H1 (cell line): ENCODE measurements at regions not wholly inside any gene's neighbourhood (a gene's known extent, or its start where the extent isn't known, plus 50 kb on each side); places are given as distances from the start of the nearest gene placed in this dataset.

ENCODE experiments used
- CTCF ChIA-PET: fragments of 300-600 bp; sonication (Branson Sonifier 250); formaldehyde crosslinking; loops from one replicate; lab custom pipeline; 2021; ENCODE audit not compliant: partially characterized antibody; lab: Charles Lee
- POLR2A ChIA-PET: fragments of 300-600 bp; sonication (Branson Sonifier 250); formaldehyde crosslinking; loops from one replicate; lab custom pipeline; 2021; ENCODE audit warnings: inconsistent platforms; ENCODE audit not compliant: partially characterized antibody; lab: Charles Lee
- DNase-seq, 2 experiments: peaks; one replicate each; pipeline versions ENCODE4 v3.0.0 to v3.0.0-alpha.2; 2010 to 2022; ENCODE audit warnings: low spot score in 2 of 2, low read depth in 1 of 2, mixed read lengths in 1 of 2
- FAIRE-seq: peaks from 2 replicates; lab custom pipeline; 2011; peaks lifted over from hg19 to GRCh38; lab: Jason Lieb, UNC
- H2AFZ ChIP-seq: 2 replicates; pipeline ENCODE4 v1.8.1; 2012; ENCODE audit warnings: low read length, inconsistent platforms
- H2AK5ac ChIP-seq: 2 replicates; pipeline ENCODE4 v1.6.1; 2013; ENCODE audit warnings: low read depth, low read length
- H2BK120ac ChIP-seq: replicated peaks from 2 replicates; pipeline ENCODE3; 2013; ENCODE audit warnings: low read depth, low read length, inconsistent platforms
- H2BK12ac ChIP-seq: 2 replicates; pipeline ENCODE4 v1.6.1; 2013; ENCODE audit warnings: low read depth, low read length
- H2BK15ac ChIP-seq: 2 replicates; pipeline ENCODE4 v1.6.1; 2013; ENCODE audit warnings: low read length
- H2BK20ac ChIP-seq: 2 replicates; pipeline ENCODE4 v1.6.1; 2013; ENCODE audit warnings: low read length
- H2BK5ac ChIP-seq: 2 replicates; pipeline ENCODE4 v1.6.1; 2013; ENCODE audit warnings: low read depth, low read length
- H3K14ac ChIP-seq: 2 replicates; pipeline ENCODE4 v1.6.1; 2013; ENCODE audit warnings: inconsistent platforms; ENCODE audit not compliant: insufficient read length
- H3K18ac ChIP-seq: 2 replicates; pipeline ENCODE4 v1.6.1; 2013; ENCODE audit warnings: low read length; ENCODE audit errors: extremely low read depth
- H3K23ac ChIP-seq: 2 replicates; pipeline ENCODE4 v1.6.1; 2013; ENCODE audit warnings: inconsistent platforms; ENCODE audit not compliant: insufficient read length
- H3K23me2 ChIP-seq: 2 replicates; pipeline ENCODE4 v1.6.1; 2013; ENCODE audit warnings: low read depth, low read length
- H3K27ac ChIP-seq: 2 replicates; pipeline ENCODE4 v1.6.1; 2011; ENCODE audit warnings: low read depth, low read length, inconsistent platforms
- H3K27me3 ChIP-seq, 4 experiments: replicated peaks in 1 of 4; 1 replicate in 1 of 4; 2 replicates in 3 of 4; pipeline versions ENCODE4 v1.6.1 to v1.8.1; 2011 to 2013; ENCODE audit warnings: low read length in 3 of 4, mild to moderate bottlenecking in 3 of 4, inconsistent platforms in 2 of 4, mixed read lengths in 2 of 4, moderate library complexity in 1 of 4; ENCODE audit not compliant: control insufficient read depth in 3 of 4, insufficient read depth in 3 of 4; ENCODE audit errors: extremely low read depth in 1 of 4
- H3K36me3 ChIP-seq, 4 experiments: 2 replicates each; pipeline versions ENCODE4 v1.6.1 to v1.8.1; 2011 to 2013; ENCODE audit warnings: mild to moderate bottlenecking in 4 of 4, low read length in 3 of 4, moderate library complexity in 2 of 4, control low read depth in 1 of 4, inconsistent platforms in 1 of 4; ENCODE audit not compliant: insufficient read depth in 4 of 4, control insufficient read depth in 2 of 4
- H3K4ac ChIP-seq: replicated peaks from 2 replicates; pipeline ENCODE3; 2013; ENCODE audit warnings: low read length, low read depth, mixed read lengths, inconsistent platforms; ENCODE audit not compliant: insufficient read length
- H3K4me1 ChIP-seq, 4 experiments: replicated peaks in 1 of 4; 1 replicate in 1 of 4; 2 replicates in 3 of 4; pipeline versions ENCODE4 v1.6.1 to v1.8.1; 2011 to 2013; ENCODE audit warnings: low read length in 3 of 4, inconsistent platforms in 2 of 4, mixed read lengths in 1 of 4; ENCODE audit not compliant: insufficient read depth in 4 of 4, control insufficient read depth in 3 of 4
- H3K4me2 ChIP-seq, 2 experiments: 2 replicates each; pipeline versions ENCODE4 v1.6.1 to v1.8.1; 2011 to 2013; ENCODE audit warnings: low read depth in 2 of 2, low read length in 2 of 2, control low read depth in 1 of 2, inconsistent platforms in 1 of 2, mild to moderate bottlenecking in 1 of 2; ENCODE audit not compliant: insufficient read depth in 1 of 2
- H3K4me3 ChIP-seq, 4 experiments: fragments of 200-600, 300-600 bp in 1 of 4; sonication (generic), shearing (Covaris generic), sonication (Bioruptor Twin) in 1 of 4; 2 replicates each; pipeline versions ENCODE4 v1.5.1 to v1.8.1; 2011 to 2016; ENCODE audit warnings: low read length in 4 of 4, low read depth in 3 of 4, control low read depth in 2 of 4, inconsistent platforms in 2 of 4, mild to moderate bottlenecking in 2 of 4, mixed read lengths in 1 of 4, moderate library complexity in 1 of 4; ENCODE audit not compliant: insufficient read depth in 2 of 4; ENCODE audit errors: extremely low read depth in 1 of 4
- H3K56ac ChIP-seq: replicated peaks from 2 replicates; pipeline ENCODE3; 2013; ENCODE audit warnings: low read depth, mild to moderate bottlenecking, mixed read lengths, low read length, inconsistent platforms; ENCODE audit not compliant: insufficient read length
- H3K79me1 ChIP-seq: 2 replicates; pipeline ENCODE4 v1.6.1; 2013; ENCODE audit warnings: low read depth, low read length, control low read depth
- H3K79me2 ChIP-seq, 2 experiments: 2 replicates each; pipeline versions ENCODE4 v1.6.1 to v1.8.1; 2012 to 2013; ENCODE audit warnings: low read length in 2 of 2, mild to moderate bottlenecking in 2 of 2, inconsistent platforms in 1 of 2; ENCODE audit not compliant: insufficient read depth in 2 of 2, control insufficient read depth in 1 of 2
- H3K9ac ChIP-seq, 4 experiments: replicated peaks in 1 of 4; 1 replicate in 1 of 4; 2 replicates in 3 of 4; pipeline versions ENCODE4 v1.6.1 to v1.8.1; 2011 to 2013; ENCODE audit warnings: low read depth in 3 of 4, low read length in 3 of 4, control low read depth in 2 of 4, mild to moderate bottlenecking in 2 of 4, moderate library complexity in 2 of 4, inconsistent platforms in 1 of 4; ENCODE audit errors: extremely low read depth in 1 of 4
- H3K9me3 ChIP-seq, 2 experiments: 2 replicates each; pipeline versions ENCODE4 v1.6.1 to v1.8.1; 2012 to 2013; ENCODE audit warnings: mild to moderate bottlenecking in 2 of 2, moderate library complexity in 2 of 2, control low read depth in 1 of 2, inconsistent platforms in 1 of 2, low read depth in 1 of 2, low read length in 1 of 2, mixed read lengths in 1 of 2; ENCODE audit not compliant: insufficient read depth in 2 of 2
- H4K20me1 ChIP-seq, 2 experiments: replicated peaks in 1 of 2; 2 replicates each; pipeline versions ENCODE3 to v1.8.1; 2011 to 2013; ENCODE audit warnings: inconsistent platforms in 2 of 2, low read length in 2 of 2, mild to moderate bottlenecking in 1 of 2; ENCODE audit not compliant: insufficient read depth in 2 of 2, control insufficient read depth in 1 of 2
- H4K5ac ChIP-seq: 2 replicates; pipeline ENCODE4 v1.6.1; 2013; ENCODE audit warnings: low read length, low read depth, mixed read lengths, inconsistent platforms; ENCODE audit not compliant: insufficient read length
- H4K8ac ChIP-seq: 2 replicates; pipeline ENCODE4 v1.8.0; 2013; ENCODE audit warnings: mild to moderate bottlenecking, moderate library complexity, low read length, inconsistent platforms; ENCODE audit not compliant: insufficient read depth; ENCODE audit errors: extremely low read depth
- H4K91ac ChIP-seq: replicated peaks from 2 replicates; pipeline ENCODE3; 2013; ENCODE audit warnings: low read length, mixed read lengths, inconsistent platforms; ENCODE audit not compliant: insufficient read length
- BCL11A ChIP-seq, 2 experiments: IDR thresholded peaks; one replicate each; pipeline ENCODE4 v1.6.1; 2011; ENCODE audit warnings: low read depth in 2 of 2, low read length in 2 of 2, mild to moderate bottlenecking in 2 of 2
- CEBPB ChIP-seq: IDR thresholded peaks from 2 replicates; pipeline ENCODE4 v1.6.1; 2012; ENCODE audit warnings: low read depth, low read length
- RXRA ChIP-seq: IDR thresholded peaks from 2 replicates; pipeline ENCODE4 v1.6.1; 2011; ENCODE audit warnings: low read depth, mild to moderate bottlenecking, low read length, moderate library complexity; ENCODE audit not compliant: insufficient read depth
- TAF1 ChIP-seq: IDR thresholded peaks from 2 replicates; pipeline ENCODE4 v1.6.1; 2011; ENCODE audit warnings: mild to moderate bottlenecking, low read depth, low read length
- WGBS, 2 experiments: shearing (Covaris generic) in 1 of 2; methylation state at CpG; one replicate each; pipeline versions ENCODE4 v1.1.6 to v1.1.7; 2013 to 2015; ENCODE audit warnings: low lambda C conversion rate in 2 of 2, mixed read lengths in 2 of 2, inconsistent platforms in 1 of 2, low coverage in 1 of 2, missing lambda C conversion rate in 1 of 2; ENCODE audit not compliant: insufficient replicate concordance in 2 of 2, insufficient coverage in 1 of 2, insufficient read length in 1 of 2; ENCODE audit errors: extremely low coverage in 1 of 2, missing lambda C conversion rate in 1 of 2; 5-methylcytosine and 5-hydroxymethylcytosine counted together
- TF ChIP-seq, protein P1 (sequence below), 3 experiments: IDR thresholded peaks; 1 replicate in 2 of 3; 2 replicates in 1 of 3; pipeline versions ENCODE4 v1.5.1 to v1.6.1; 2011; ENCODE audit warnings: low read length in 3 of 3, mild to moderate bottlenecking in 3 of 3, inconsistent platforms in 2 of 3, low read depth in 1 of 3, moderate library complexity in 1 of 3; ENCODE audit not compliant: insufficient read depth in 1 of 3; ENCODE audit errors: control extremely low read depth in 1 of 3

DNA sequence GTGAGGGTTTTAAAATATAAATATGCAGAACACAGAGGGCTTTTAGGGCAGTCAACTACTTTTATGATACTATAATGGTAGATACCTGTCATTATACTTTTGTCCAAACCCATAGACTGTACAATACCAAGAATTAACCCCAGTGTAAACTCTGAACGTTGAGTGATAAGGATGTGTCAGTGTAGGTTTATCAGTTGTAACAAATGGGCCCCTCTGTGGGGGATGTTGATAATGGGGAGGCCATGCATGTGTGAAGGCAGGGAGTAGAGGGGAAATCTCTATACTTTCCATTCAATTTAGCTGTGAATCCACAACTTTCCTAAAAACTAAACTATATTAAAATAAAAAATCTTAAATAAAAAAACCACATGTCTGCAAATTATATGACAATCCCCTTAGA lies 193.5 kb upstream of the CAMK1G start:
- WGBS, 2 experiments = 100% methylated on average over 1 of the region's 1 CpG; no CpG with 5 or more reads in 1 of the 2 experiments
- no peak for DNase-seq
- Histone ChIP-seq H3K14ac (no peak overlapping the region), H4K91ac (no peak overlapping the region), H4K20me1 (no peaks in the 10 kb centered on the region), H3K23ac (no peak overlapping the region), H2BK20ac (no peak overlapping the region), H3K36me3 (no peaks in the 10 kb centered on the region), H2AK5ac (no peak overlapping the region), H2BK12ac (no peak overlapping the region), H3K4me1 (peaks cover 0 to 5% (median 3%) of the 10 kb centered on the region in 4 experiments; a peak in 2 of 7 replicates), H2AFZ (no peak overlapping the region), H2BK15ac (no peak overlapping the region), H2BK120ac (no peak overlapping the region), H3K9me3 (no peaks in the 10 kb centered on the region), H3K79me1 (no peaks in the 10 kb centered on the region), H3K27me3 (no peaks in the 10 kb centered on the region), H3K4me2 (no peak overlapping the region), H4K5ac (no peak overlapping the region), H3K9ac (no peak overlapping the region), H3K79me2 (no peaks in the 10 kb centered on the region), H3K23me2 (no peaks in the 10 kb centered on the region), H3K4me3 (no peak overlapping the region), H3K18ac (no peak overlapping the region), H4K8ac (no peak overlapping the region), H3K27ac (no peak overlapping the region), H2BK5ac (no peak overlapping the region), H3K56ac (no peak overlapping the region), H3K4ac (no peak overlapping the region)
- POLR2A ChIA-PET = no interaction called here
- no peak for FAIRE-seq
- CTCF ChIA-PET = interaction anchor here (0.7 to 1.6 kb wide), 2 partner anchors 9 to 125 kb away, joined by 3 to 6 read pairs; no protein-coding TSS in a partner anchor
- TF ChIP-seq, protein P1, sequence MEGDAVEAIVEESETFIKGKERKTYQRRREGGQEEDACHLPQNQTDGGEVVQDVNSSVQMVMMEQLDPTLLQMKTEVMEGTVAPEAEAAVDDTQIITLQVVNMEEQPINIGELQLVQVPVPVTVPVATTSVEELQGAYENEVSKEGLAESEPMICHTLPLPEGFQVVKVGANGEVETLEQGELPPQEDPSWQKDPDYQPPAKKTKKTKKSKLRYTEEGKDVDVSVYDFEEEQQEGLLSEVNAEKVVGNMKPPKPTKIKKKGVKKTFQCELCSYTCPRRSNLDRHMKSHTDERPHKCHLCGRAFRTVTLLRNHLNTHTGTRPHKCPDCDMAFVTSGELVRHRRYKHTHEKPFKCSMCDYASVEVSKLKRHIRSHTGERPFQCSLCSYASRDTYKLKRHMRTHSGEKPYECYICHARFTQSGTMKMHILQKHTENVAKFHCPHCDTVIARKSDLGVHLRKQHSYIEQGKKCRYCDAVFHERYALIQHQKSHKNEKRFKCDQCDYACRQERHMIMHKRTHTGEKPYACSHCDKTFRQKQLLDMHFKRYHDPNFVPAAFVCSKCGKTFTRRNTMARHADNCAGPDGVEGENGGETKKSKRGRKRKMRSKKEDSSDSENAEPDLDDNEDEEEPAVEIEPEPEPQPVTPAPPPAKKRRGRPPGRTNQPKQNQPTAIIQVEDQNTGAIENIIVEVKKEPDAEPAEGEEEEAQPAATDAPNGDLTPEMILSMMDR (IDR thresholded peaks at IDR 0.05; ENCODE audit: control extremely low read depth in 1 of 3, insufficient read depth in 1 of 3, low read depth in 1 of 3, low read length in 3 of 3) = no peak
- no peak for TF ChIP-seq BCL11A (IDR thresholded peaks at IDR 0.05; ENCODE audit: low read depth in 2 of 2, low read length in 2 of 2)
- TF ChIP-seq CEBPB = no peak
- TF ChIP-seq RXRA = no peak
- TF ChIP-seq TAF1 = no peak
